ENCODE measurements at regions not wholly inside any gene's neighbourhood (a gene's known extent, or its start where the extent isn't known, plus 50 kb on each side); places are given as distances from the start of the nearest gene placed in this dataset.

GRCh38 chr16:16857012-16857411 lies 478.1 kb downstream of the NPIPA7 start:
- no peak for TF ChIP-seq CTCF (IDR thresholded peaks at IDR 0.05; ENCODE audit: low read depth, low read length, poor library complexity, severe bottlenecking)
- TF ChIP-seq EZH2phosphoT487 (IDR thresholded peaks at IDR 0.05; ENCODE audit: borderline replicate concordance, low read length), result no peak

Measured in DOHH2 (cell line).